HepG2 (cell line): ENCODE measurements at regions not wholly inside any gene's neighbourhood (a gene's known extent, or its start where the extent isn't known, plus 50 kb on each side); places are given as distances from the start of the nearest gene placed in this dataset.

Experiments
- EP300 ChIP-seq, 3 experiments: sonication (generic) in 1 of 3; formaldehyde crosslinking in 1 of 3; IDR thresholded peaks; 2 replicates each; pipeline versions ENCODE4 v1.5.1 to v1.6.1; 2011 to 2020; ENCODE audit warnings: low read depth in 2 of 3, low read length in 2 of 3, borderline replicate concordance in 1 of 3, improper control_type of control experiment in 1 of 3, mild to moderate bottlenecking in 1 of 3, missing genetic modification reagents in 1 of 3, moderate library complexity in 1 of 3
- NFE2L2 ChIP-seq: fragments of 150-350 bp; IDR thresholded peaks from 2 replicates; pipeline ENCODE4 v1.6.1; 2014; ENCODE audit warnings: low read length
- NR2C2 ChIP-seq: sonication (generic); formaldehyde crosslinking; IDR thresholded peaks from 2 replicates; pipeline ENCODE4 v1.4.0; 2020; ENCODE audit warnings: missing genetic modification reagents, mild to moderate bottlenecking, moderate library complexity, borderline replicate concordance
- POLR2AphosphoS5 ChIP-seq: IDR thresholded peaks from 2 replicates; pipeline ENCODE4 v1.6.1; 2012; ENCODE audit warnings: low read depth, low read length
- RXRB ChIP-seq: IDR thresholded peaks from 2 replicates; pipeline ENCODE4 v1.6.1; 2016; ENCODE audit warnings: borderline replicate concordance, missing genetic modification reagents, missing compliant biosample characterization
- ZFP90 ChIP-seq: sonication (generic); formaldehyde crosslinking; IDR thresholded peaks from 2 replicates; pipeline ENCODE4 v1.8.0; 2022; ENCODE audit warnings: missing genetic modification reagents, mild to moderate bottlenecking, inconsistent platforms, borderline replicate concordance
- ZNF331 ChIP-seq: sonication (generic); formaldehyde crosslinking; IDR thresholded peaks from 2 replicates; pipeline ENCODE4 v1.4.0; 2020; ENCODE audit warnings: missing genetic modification reagents
- TF ChIP-seq, protein P1 (sequence below): sonication (generic); formaldehyde crosslinking; IDR thresholded peaks from 2 replicates; pipeline ENCODE4 v1.5.0; 2020; ENCODE audit warnings: mild to moderate bottlenecking, missing genetic modification reagents, moderate library complexity
- TF ChIP-seq, protein P2 (sequence below): sonication (generic); formaldehyde crosslinking; IDR thresholded peaks from 2 replicates; pipeline ENCODE4 v1.5.1; 2020; ENCODE audit warnings: mild to moderate bottlenecking, missing genetic modification reagents, moderate library complexity

DNA sequence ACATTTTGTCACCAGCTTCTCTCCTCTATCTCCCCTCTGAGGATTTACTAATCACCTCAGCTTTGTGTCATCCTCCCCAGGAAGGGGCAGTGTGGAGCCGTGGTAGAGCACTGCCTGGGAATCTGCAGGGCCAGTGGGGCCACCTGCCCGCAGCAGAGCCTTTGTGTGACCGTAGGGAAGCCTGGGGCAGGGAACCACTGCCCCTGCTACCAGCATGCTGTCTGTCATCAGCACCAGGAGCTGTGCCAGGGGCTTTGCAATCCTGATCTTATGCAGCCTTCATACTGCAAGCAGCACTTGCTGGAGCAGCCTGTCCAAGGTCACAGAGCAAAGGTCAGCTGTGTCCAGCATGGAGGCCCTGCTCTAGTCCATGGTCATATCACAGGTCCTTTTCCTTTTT, 170.2 kb upstream of the IL12A start:
- TF ChIP-seq, protein P1, sequence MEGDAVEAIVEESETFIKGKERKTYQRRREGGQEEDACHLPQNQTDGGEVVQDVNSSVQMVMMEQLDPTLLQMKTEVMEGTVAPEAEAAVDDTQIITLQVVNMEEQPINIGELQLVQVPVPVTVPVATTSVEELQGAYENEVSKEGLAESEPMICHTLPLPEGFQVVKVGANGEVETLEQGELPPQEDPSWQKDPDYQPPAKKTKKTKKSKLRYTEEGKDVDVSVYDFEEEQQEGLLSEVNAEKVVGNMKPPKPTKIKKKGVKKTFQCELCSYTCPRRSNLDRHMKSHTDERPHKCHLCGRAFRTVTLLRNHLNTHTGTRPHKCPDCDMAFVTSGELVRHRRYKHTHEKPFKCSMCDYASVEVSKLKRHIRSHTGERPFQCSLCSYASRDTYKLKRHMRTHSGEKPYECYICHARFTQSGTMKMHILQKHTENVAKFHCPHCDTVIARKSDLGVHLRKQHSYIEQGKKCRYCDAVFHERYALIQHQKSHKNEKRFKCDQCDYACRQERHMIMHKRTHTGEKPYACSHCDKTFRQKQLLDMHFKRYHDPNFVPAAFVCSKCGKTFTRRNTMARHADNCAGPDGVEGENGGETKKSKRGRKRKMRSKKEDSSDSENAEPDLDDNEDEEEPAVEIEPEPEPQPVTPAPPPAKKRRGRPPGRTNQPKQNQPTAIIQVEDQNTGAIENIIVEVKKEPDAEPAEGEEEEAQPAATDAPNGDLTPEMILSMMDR (CRISPR knock-in tag), result peak; percentile 56
- no peak for TF ChIP-seq POLR2AphosphoS5
- TF ChIP-seq EP300 (IDR thresholded peaks at IDR 0.05; ENCODE audit: low read depth in 2 of 2, low read length in 2 of 2), result no peak
- no peak for TF ChIP-seq EP300 (CRISPR knock-in tag; IDR thresholded peaks at IDR 0.05; ENCODE audit: borderline replicate concordance)
- TF ChIP-seq RXRB (CRISPR knock-in tag), result no peak
- no peak; the same call in 1 of the 2 replicates for TF ChIP-seq ZNF331 (CRISPR knock-in tag)
- TF ChIP-seq, protein P2, sequence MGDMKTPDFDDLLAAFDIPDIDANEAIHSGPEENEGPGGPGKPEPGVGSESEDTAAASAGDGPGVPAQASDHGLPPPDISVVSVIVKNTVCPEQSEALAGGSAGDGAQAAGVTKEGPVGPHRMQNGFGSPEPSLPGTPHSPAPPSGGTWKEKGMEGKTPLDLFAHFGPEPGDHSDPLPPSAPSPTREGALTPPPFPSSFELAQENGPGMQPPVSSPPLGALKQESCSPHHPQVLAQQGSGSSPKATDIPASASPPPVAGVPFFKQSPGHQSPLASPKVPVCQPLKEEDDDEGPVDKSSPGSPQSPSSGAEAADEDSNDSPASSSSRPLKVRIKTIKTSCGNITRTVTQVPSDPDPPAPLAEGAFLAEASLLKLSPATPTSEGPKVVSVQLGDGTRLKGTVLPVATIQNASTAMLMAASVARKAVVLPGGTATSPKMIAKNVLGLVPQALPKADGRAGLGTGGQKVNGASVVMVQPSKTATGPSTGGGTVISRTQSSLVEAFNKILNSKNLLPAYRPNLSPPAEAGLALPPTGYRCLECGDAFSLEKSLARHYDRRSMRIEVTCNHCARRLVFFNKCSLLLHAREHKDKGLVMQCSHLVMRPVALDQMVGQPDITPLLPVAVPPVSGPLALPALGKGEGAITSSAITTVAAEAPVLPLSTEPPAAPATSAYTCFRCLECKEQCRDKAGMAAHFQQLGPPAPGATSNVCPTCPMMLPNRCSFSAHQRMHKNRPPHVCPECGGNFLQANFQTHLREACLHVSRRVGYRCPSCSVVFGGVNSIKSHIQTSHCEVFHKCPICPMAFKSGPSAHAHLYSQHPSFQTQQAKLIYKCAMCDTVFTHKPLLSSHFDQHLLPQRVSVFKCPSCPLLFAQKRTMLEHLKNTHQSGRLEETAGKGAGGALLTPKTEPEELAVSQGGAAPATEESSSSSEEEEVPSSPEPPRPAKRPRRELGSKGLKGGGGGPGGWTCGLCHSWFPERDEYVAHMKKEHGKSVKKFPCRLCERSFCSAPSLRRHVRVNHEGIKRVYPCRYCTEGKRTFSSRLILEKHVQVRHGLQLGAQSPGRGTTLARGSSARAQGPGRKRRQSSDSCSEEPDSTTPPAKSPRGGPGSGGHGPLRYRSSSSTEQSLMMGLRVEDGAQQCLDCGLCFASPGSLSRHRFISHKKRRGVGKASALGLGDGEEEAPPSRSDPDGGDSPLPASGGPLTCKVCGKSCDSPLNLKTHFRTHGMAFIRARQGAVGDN (CRISPR knock-in tag), result peak; percentile 36
- no peak for TF ChIP-seq ZFP90 (CRISPR knock-in tag)
- TF ChIP-seq NR2C2 (CRISPR knock-in tag), result peak; percentile 65
- no peak for TF ChIP-seq NFE2L2
